HepG2 (cell line): ENCODE measurements at regions not wholly inside any gene's neighbourhood (a gene's known extent, or its start where the extent isn't known, plus 50 kb on each side); places are given as distances from the start of the nearest gene placed in this dataset.

Experiments used
- ATAC-seq: fragments of 200-7000 bp; cut with Tn5 transposase; 3 replicates; pipeline ENCODE4 v1.9.1; 2020; ENCODE audit warnings: mild to moderate bottlenecking, moderate library complexity
- BruUV-seq: library from RNA; stranded (reverse); fragments of 400-500 nt; replicated peaks from 2 replicates; lab custom pipeline; 2021; lab: Mats Ljungman, UMichigan
- CTCF ChIA-PET: fragments of 300-600 bp; formaldehyde crosslinking; extraction: SDS; loops from one replicate; lab custom pipeline; 2021; ENCODE audit warnings: low total read pairs, inconsistent platforms, low intra/inter-chr PET ratio; lab: Yijun Ruan, JAX
- POLR2A ChIA-PET: fragments of 350-600 bp; sonication (Branson Sonifier 250); formaldehyde crosslinking; loops from one replicate; lab custom pipeline; 2020; ENCODE audit warnings: antibody characterized with exemption, inconsistent platforms; lab: Yijun Ruan, JAX
- DNase-seq: peaks from one replicate; pipeline ENCODE4 v3.0.0-alpha.2; 2015; ENCODE audit warnings: low spot score
- FAIRE-seq: peaks from 3 replicates; lab custom pipeline; 2011; peaks lifted over from hg19 to GRCh38; lab: Jason Lieb, UNC
- H2AFZ ChIP-seq: one replicate; pipeline ENCODE4 v1.6.1; 2011; ENCODE audit warnings: low read length, inconsistent platforms
- H3K27ac ChIP-seq: fragments of 300-600 bp; 3 replicates; pipeline ENCODE4 v1.8.0; 2011; ENCODE audit warnings: mixed run types, mild to moderate bottlenecking, mixed read lengths, low read length, inconsistent platforms; ENCODE audit not compliant: insufficient read depth; ENCODE audit errors: extremely low read length
- H3K27me3 ChIP-seq, 2 experiments: fragments of 200-600 bp in 1 of 2; 2 replicates in 1 of 2; 3 replicates in 1 of 2; pipeline versions ENCODE4 v1.6.0 to v1.8.0; 2011; ENCODE audit warnings: low read length in 2 of 2, mild to moderate bottlenecking in 2 of 2, moderate library complexity in 2 of 2, inconsistent platforms in 1 of 2; ENCODE audit not compliant: insufficient read depth in 2 of 2, control insufficient read depth in 1 of 2
- H3K36me3 ChIP-seq, 2 experiments: fragments of 200-600 bp in 1 of 2; replicated peaks in 1 of 2; 2 replicates in 1 of 2; 3 replicates in 1 of 2; pipeline versions ENCODE4 v1.5.1 to v1.8.0; 2011; ENCODE audit warnings: low read length in 2 of 2, inconsistent platforms in 1 of 2; ENCODE audit not compliant: insufficient read depth in 2 of 2, control insufficient read depth in 1 of 2
- H3K4me1 ChIP-seq: 2 replicates; pipeline ENCODE4 v1.5.1; 2012; ENCODE audit warnings: low read length, inconsistent platforms; ENCODE audit not compliant: insufficient read depth
- H3K4me2 ChIP-seq: 2 replicates; pipeline ENCODE4 v1.6.0; 2011; ENCODE audit warnings: low read depth, low read length, inconsistent platforms
- H3K4me3 ChIP-seq, 3 experiments: fragments of 200-600 bp in 1 of 3; sonication (generic), shearing (Covaris generic) in 1 of 3; replicated peaks in 1 of 3; 2 replicates each; pipeline ENCODE4 v1.5.1; 2011 to 2016; ENCODE audit warnings: low read length in 3 of 3, inconsistent platforms in 2 of 3, low read depth in 2 of 3, mild to moderate bottlenecking in 2 of 3, control low read depth in 1 of 3, mixed read lengths in 1 of 3; ENCODE audit not compliant: insufficient read depth in 1 of 3
- H3K79me2 ChIP-seq: one replicate; pipeline ENCODE4 v1.6.1; 2011; ENCODE audit warnings: low read length, inconsistent platforms; ENCODE audit not compliant: insufficient read depth
- H3K9ac ChIP-seq: 2 replicates; pipeline ENCODE4 v1.6.0; 2011; ENCODE audit warnings: mild to moderate bottlenecking, low read depth, low read length, inconsistent platforms; ENCODE audit not compliant: insufficient read depth
- H3K9me3 ChIP-seq: 2 replicates; pipeline ENCODE4 v1.5.1; 2012; ENCODE audit warnings: mild to moderate bottlenecking, low read length
- H4K20me1 ChIP-seq: 2 replicates; pipeline ENCODE4 v1.6.0; 2011; ENCODE audit warnings: inconsistent platforms, mild to moderate bottlenecking, low read length, moderate library complexity; ENCODE audit not compliant: insufficient read depth
- GATA4 ChIP-seq: sonication (generic); IDR thresholded peaks from 2 replicates; pipeline ENCODE4 v1.6.1; 2016; ENCODE audit warnings: antibody characterized with exemption, low read depth, borderline replicate concordance
- MBNL3 ChIP-seq: fragments of 250-450 bp; sonication (Bioruptor Pico); conservative IDR thresholded peaks from 2 replicates; pipeline ENCODE4 v1.8.0; 2022; ENCODE audit warnings: mild to moderate bottlenecking, inconsistent platforms
- NCOA1 ChIP-seq: sonication (generic); formaldehyde crosslinking; IDR thresholded peaks from 2 replicates; pipeline ENCODE4 v1.9.0; 2021; ENCODE audit warnings: missing genetic modification reagents
- SP1 ChIP-seq, 2 experiments: fragments of 450-650 bp in 1 of 2; sonication (generic) in 1 of 2; formaldehyde crosslinking in 1 of 2; IDR thresholded peaks; 2 replicates each; pipeline versions ENCODE4 v1.4.0 to v1.6.1; 2016 to 2020; ENCODE audit warnings: missing genetic modification reagents in 1 of 2
- TGIF2 ChIP-seq: IDR thresholded peaks from 2 replicates; pipeline ENCODE4 v1.6.1; 2016; ENCODE audit warnings: control low read depth, missing compliant biosample characterization
- ZBTB7B ChIP-seq: sonication (generic); formaldehyde crosslinking; IDR thresholded peaks from 2 replicates; pipeline ENCODE4 v1.4.0; 2020; ENCODE audit warnings: missing genetic modification reagents
- ZNF709 ChIP-seq: sonication (generic); formaldehyde crosslinking; IDR thresholded peaks from 2 replicates; pipeline ENCODE4 v1.5.0; 2020; ENCODE audit warnings: mild to moderate bottlenecking, missing genetic modification reagents
- in situ Hi-C: cut with HindIII; loops from 2 replicates; pipeline ENCODE4 v1.10.0; 2017; ENCODE audit warnings: low pct_unique_long_range_greater_than_20kb; ENCODE audit not compliant: extremely low pct_ligation_motif_present
- intact Hi-C: fragments of 100-400 bp; cut with micrococcal nuclease; formaldehyde crosslinking; loops from one replicate; pipeline ENCODE4 v1.10.0; 2022; ENCODE audit not compliant: unreplicated experiment
- TF ChIP-seq, protein P1 (sequence below): sonication (generic); formaldehyde crosslinking; IDR thresholded peaks from 2 replicates; pipeline ENCODE4 v1.9.0; 2021; ENCODE audit warnings: missing genetic modification reagents, borderline replicate concordance
- TF ChIP-seq, protein P2 (sequence below): sonication (generic); formaldehyde crosslinking; IDR thresholded peaks from 2 replicates; pipeline ENCODE4 v1.4.0; 2020; ENCODE audit warnings: low read depth, mild to moderate bottlenecking, missing genetic modification reagents

DNA sequence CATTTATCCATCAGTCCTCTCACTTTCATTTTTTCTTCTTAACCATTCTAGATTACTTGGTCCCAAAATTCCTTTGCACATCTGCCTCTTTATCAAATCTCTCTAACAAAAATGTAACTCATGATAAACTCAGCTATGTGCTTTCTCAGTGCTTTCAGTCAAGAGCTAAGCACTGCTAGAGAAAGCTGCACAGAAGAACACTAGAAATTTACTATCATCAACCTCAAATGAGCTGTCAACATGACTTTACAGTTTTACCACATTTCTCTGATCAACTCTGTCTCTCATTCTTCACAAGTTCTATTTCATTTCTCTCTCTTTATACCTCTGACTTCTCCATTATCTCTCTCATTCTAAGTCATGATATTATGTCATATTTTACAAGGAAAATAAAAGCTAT, 54.2 kb upstream of the PRKACB start (continued):
- TF ChIP-seq, protein P1, sequence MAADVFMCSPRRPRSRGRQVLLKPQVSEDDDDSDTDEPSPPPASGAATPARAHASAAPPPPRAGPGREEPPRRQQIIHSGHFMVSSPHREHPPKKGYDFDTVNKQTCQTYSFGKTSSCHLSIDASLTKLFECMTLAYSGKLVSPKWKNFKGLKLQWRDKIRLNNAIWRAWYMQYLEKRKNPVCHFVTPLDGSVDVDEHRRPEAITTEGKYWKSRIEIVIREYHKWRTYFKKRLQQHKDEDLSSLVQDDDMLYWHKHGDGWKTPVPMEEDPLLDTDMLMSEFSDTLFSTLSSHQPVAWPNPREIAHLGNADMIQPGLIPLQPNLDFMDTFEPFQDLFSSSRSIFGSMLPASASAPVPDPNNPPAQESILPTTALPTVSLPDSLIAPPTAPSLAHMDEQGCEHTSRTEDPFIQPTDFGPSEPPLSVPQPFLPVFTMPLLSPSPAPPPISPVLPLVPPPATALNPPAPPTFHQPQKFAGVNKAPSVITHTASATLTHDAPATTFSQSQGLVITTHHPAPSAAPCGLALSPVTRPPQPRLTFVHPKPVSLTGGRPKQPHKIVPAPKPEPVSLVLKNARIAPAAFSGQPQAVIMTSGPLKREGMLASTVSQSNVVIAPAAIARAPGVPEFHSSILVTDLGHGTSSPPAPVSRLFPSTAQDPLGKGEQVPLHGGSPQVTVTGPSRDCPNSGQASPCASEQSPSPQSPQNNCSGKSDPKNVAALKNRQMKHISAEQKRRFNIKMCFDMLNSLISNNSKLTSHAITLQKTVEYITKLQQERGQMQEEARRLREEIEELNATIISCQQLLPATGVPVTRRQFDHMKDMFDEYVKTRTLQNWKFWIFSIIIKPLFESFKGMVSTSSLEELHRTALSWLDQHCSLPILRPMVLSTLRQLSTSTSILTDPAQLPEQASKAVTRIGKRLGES (CRISPR knock-in tag) = no peak
- TF ChIP-seq MBNL3 (CRISPR knock-in tag) (no peak), SP1 (IDR thresholded peaks at IDR 0.05) (no peak), SP1 (CRISPR knock-in tag; IDR thresholded peaks at IDR 0.05) (no peak), NCOA1 (no peak), ZNF709 (CRISPR knock-in tag) (no peak), GATA4 (no peak)
- TF ChIP-seq, all 625 proteins: peak for 0

DNA sequence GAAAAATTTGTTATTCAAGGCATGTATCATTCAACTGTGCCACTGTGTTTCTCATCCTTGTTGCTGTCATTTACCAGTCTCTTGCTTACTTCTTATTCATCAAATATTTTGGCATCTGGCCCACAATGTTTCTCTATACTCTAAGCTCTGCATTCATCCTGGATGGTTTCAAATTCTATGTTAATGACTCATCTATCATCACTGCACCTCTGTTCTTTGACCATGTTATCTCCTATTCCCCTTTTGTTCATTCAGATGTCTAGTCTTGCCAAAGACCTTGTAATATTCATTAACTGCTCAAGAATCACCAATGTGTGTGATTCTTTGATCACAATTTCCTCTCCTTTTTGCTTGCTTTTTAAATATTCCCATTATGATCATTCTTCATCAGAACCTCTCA, 54.6 kb upstream of the PRKACB start:
- no peaks in the 10 kb centered on the region for H3K9me3 ChIP-seq
- CTCF ChIA-PET = no interaction called here
- POLR2A ChIA-PET = no interaction called here

More for the DNA sequence above, 54.6 kb upstream of the PRKACB start:
- H3K27ac ChIP-seq = no peak overlapping the region
- intact Hi-C loops = loop anchor here (1.0 kb wide), 1 partner anchor 11 kb away; no protein-coding TSS in a partner anchor
- TF ChIP-seq TGIF2 (no peak), ZBTB7B (CRISPR knock-in tag) (no peak)
- TF ChIP-seq, protein P2, sequence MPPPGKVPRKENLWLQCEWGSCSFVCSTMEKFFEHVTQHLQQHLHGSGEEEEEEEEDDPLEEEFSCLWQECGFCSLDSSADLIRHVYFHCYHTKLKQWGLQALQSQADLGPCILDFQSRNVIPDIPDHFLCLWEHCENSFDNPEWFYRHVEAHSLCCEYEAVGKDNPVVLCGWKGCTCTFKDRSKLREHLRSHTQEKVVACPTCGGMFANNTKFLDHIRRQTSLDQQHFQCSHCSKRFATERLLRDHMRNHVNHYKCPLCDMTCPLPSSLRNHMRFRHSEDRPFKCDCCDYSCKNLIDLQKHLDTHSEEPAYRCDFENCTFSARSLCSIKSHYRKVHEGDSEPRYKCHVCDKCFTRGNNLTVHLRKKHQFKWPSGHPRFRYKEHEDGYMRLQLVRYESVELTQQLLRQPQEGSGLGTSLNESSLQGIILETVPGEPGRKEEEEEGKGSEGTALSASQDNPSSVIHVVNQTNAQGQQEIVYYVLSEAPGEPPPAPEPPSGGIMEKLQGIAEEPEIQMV (CRISPR knock-in tag) = no peak
- TF ChIP-seq, all 625 proteins: peak for 0
- Histone ChIP-seq H3K36me3 (no peaks in the 10 kb centered on the region), H2AFZ (no peak overlapping the region), H4K20me1 (no peaks in the 10 kb centered on the region), H3K4me1 (peaks cover 14% of the 10 kb centered on the region; the same call in 1 of the 2 replicates), H3K79me2 (no peaks in the 10 kb centered on the region), H3K4me3 (no peak overlapping the region), H3K9ac (no peak overlapping the region), H3K27me3 (no peaks in the 10 kb centered on the region), H3K4me2 (no peak overlapping the region)
- FAIRE-seq (no peak), DNase-seq (peak; percentile 62), ATAC-seq (no peak; the same call in 2 of the 3 replicates)
- no TSS peak for BruUV-seq
- in situ Hi-C loops = no loop called here
